OCI-M2 (cell line): ENCODE measurements at regions not wholly inside any gene's neighbourhood (a gene's known extent, or its start where the extent isn't known, plus 50 kb on each side); places are given as distances from the start of the nearest gene placed in this dataset.

Source experiments
- DNase-seq: peaks from one replicate; lab custom pipeline; 2025; ENCODE audit not compliant: unreplicated experiment; lab: John Stamatoyannopoulos, UW

GRCh38 chr4:122555216-122555615 is 65.7 kb downstream of the IL21 start:
- peak; percentile 20 for DNase-seq

- DNase-seq: no peak
Observed at GRCh38 chr4:122553432-122553831, 67.4 kb downstream of the IL21 start.

- DNase-seq: no peak
Observed at GRCh38 chr4:122552898-122553297, 68.0 kb downstream of the IL21 start.

GRCh38 chr4:122548886-122549630 is 71.8 kb downstream of the IL21 start:
- DNase-seq: no peak

DNA sequence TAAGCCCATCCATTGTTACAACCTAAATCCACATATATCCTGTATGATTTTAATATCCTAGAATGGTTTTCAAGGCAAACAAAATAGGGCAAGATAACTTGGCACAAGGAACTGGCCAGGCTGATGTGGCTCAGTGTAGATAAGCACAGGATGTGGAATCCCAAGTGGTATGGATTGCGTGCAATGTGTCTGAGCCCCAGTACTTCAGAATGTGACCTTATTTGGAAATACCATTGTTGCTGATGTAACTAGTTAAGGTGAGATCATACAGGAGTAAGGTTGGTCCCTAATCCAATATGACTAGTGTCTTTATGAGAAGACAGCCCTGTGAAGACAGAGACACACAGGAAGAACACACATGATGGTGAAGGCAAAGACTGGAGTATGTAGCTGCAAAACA is 72.4 kb downstream of the IL21 start:
- peak; percentile 65 for DNase-seq

DNA sequence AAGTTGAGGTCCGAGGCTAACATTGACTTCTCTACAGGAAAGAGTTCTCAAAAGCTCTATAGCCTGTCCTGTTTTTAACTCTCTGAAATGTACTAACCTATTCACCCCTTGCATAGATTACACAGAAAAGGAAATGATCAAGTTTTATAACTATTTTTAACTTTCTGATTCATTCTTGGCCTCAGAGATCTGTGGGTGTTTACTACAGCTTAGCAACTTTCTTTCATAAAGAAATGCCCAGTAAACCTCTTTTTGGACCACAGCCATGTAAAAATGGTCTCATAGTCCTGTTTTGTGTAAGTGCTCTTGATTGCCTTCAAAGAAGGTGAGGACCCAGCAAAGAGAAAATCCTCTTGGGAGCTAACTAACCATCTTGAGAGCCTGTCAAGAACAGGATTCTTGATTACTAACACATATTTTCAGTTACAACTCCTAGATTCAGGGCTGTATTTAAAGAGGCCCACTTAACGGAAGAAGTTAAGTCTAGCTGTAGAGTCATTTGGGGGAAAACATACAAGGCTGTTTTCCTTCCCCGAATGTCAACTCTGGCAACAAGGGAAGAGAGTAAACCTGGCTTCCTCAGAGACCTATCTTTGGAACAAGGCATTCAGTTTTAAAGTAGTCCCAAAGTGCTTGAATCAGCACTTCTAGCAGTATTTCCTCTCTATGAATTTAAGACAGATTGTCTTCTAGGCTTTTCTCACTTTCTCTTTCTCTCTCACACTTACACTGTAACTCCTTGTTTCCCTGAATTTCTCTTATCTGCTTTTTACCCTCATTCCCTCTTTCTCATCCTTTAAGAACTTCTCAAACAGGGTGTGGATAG is 78.2 kb downstream of the IL21 start:
- DNase-seq: no peak

GRCh38 chr4:122541996-122542395 is 78.9 kb downstream of the IL21 start:
- DNase-seq: no peak

GRCh38 chr4:122540838-122541237 is 80.0 kb downstream of the IL21 start:
- DNase-seq: no peak

DNA sequence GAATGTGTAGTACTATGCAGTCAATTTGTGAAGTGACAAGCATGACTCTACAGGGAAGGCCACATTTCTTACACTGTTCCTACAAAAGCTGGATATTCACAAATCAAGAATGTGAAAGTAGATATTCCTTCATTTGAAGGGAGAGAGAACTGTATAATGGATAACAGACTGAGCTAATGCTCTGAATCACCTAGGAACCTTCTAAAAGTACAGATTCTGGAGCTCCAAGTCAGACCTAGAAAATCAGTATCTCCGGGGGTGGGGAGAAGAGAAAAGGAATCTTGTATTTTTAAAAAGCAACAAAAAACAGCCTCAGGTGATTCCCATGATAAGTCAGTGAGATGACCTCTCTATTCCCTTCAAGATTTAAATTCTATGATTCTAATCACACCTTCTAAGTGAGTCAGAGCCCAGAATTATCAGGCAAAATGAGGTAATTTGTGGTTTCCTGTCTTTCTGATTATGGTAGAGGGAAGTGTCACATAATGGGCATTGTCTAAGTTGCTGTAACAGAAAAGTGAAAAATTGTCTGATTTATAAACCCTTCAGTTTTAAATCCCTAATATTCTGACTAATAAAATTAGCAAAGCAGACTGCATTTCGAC is 80.9 kb downstream of the IL21 start:
- no peak for DNase-seq

- DNase-seq: no peak
Observed at GRCh38 chr4:122537388-122538135, 81.0 kb upstream of the IL2 start.

DNA sequence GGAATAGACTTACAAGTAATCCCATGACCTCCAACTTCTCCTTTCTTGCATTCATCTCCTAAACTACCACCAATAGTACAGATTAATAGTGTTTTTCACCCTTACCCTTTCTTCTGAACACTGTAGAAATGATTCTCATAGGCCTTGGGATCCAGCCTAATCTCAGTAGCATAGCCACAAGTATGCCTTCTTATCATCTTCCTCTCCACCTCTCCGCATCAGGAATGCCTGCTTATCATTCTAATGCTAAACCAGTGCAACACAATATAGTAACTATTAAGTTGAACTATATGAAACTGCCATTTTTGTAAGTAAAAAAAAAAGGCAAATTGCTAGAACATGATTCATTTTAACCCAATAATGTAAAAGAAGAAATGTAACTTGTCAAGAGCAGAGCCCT is 79.5 kb upstream of the IL2 start:
- DNase-seq: no peak

DNA sequence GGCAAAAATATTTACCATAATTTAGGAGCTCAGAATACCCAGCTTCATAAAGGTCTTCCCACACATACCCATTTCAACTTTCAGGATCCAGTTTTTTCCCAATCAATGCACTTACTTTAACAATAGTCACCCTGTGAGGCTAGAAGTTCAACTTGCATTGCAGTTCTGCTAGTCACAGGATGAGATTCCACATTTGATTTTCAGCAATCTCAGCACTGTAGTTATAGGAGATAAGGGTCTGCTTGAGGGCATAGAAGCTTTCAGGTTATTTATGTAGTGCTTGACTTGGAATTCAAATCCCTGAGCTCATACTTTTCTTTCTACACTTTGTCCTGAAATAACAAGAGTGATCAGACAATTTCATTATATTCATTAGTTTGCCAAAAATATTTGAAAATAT is 78.3 kb upstream of the IL2 start:
- DNase-seq: no peak

- no peak for DNase-seq
Observed at GRCh38 chr4:122533841-122534240, 77.3 kb upstream of the IL2 start.

DNA sequence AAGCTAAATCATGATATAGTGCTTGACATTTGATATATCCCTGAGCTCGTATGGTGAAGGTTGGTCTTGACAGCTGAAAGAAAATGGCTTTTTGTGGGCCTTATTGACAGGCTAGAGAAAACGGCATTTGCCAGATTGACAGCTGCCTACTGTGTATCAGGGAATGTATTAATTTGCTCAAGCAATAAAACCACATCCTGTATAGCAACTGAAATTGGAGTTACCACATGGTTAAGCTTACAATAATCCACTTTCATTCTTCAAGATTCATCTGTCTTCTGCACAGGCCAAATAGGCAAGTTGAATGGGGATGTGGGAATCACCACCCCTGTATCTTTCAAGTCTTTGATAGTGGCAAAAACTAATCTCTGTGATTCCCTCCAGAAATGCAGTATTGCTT is 76.2 kb upstream of the IL2 start:
- no peak for DNase-seq

- no peak for DNase-seq
Observed at GRCh38 chr4:122531514-122531913, 75.0 kb upstream of the IL2 start.

GRCh38 chr4:122531038-122531437 is 74.5 kb upstream of the IL2 start:
- DNase-seq: no peak

DNA sequence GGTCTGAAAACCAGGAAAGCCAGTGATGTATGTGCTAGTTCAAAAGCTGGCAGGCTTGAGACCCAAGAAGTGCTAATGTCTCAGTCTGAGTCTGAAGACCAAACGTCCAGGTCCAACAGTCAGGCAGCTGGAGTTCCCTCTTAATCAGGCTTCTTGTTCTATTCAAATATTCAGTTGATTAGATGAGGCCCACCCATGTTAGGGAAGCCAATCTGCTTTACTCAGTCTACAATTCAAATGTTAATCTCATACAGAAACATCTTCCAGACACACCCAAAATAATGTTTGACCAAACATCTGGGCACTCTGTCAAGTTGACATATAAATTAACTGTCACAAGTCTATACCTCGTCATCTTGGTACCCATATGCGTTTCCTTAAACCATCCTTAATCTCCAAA is 72.4 kb upstream of the IL2 start:
- DNase-seq: no peak

DNA sequence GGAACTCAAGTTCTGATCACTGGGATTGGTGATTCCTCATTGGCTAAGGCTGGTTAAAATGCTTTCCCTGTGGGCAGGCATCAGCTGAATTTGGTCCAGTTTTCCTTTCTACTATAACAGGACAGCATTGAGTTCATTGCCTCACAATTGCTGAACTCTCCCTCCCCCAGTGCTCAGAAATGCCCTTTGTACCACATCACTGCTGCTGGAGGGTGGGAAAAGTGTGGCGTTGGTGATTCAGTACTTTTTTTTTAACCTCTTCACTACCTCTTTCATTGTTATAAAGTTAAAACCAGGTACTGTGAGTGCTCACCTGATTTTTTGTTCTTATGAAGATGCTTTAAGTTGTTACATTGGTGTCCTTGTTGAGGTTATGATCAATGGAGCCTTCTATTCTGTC is 69.3 kb upstream of the IL2 start:
- DNase-seq: no peak

- DNase-seq: no peak
Observed at GRCh38 chr4:122524176-122524575, 67.7 kb upstream of the IL2 start.

DNA sequence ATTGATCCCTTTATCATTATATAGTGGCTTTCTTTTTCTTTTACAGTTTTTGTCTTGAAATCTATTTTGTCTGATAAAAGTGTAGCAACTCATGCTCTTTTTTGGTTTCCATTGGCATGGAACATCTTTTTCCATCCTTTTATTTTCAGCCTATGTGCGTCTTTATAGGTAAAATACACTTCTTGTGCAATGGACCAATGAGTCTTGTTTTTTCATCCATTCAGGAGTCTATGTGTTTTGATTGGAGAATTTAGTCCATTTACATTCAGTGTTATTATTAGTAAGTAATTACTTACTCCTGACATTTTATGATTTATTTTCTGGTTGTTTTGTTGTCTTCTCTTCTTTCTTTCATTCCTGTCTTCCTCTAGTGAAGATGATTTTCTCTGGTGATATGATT is 66.4 kb upstream of the IL2 start:
- DNase-seq: no peak

GRCh38 chr4:122517345-122517744 is 60.8 kb upstream of the IL2 start:
- no peak for DNase-seq
